ENCODE measurements at regions not wholly inside any gene's neighbourhood (a gene's known extent, or its start where the extent isn't known, plus 50 kb on each side); places are given as distances from the start of the nearest gene placed in this dataset.

DNA sequence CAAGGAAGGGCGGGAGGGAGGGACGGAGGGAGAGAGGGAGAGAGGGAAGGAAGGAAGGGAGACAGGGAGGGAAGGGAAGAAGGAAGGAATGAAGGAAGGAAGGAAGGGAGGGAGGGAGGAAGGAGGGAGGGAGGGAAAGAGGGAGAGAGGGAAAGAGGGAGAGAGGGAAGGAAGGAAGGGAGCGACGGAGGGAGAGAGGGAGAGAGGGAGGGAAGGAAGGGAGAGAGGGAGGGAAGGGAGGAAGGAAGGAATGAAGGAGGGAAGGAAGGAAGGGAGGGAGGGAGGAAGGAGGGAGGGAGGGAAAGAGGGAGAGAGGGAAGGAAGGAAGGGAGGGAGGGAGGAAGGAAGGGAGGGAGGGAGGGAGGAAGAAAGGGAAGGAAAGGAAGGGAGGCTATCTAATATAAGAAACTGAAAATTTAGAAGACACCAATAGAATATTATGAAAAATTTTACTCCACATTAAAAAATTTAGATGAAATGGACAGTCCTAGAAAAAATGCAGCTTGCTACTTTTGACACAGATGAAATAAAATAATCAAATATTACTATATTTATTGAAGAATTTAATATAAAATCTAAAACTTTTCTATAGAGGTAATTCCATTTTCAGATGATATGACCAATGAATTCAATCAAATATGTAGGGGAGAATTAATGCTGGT, 280.3 kb upstream of the SLITRK3 start:
- H3K27ac ChIP-seq: no peak overlapping the region

DNA sequence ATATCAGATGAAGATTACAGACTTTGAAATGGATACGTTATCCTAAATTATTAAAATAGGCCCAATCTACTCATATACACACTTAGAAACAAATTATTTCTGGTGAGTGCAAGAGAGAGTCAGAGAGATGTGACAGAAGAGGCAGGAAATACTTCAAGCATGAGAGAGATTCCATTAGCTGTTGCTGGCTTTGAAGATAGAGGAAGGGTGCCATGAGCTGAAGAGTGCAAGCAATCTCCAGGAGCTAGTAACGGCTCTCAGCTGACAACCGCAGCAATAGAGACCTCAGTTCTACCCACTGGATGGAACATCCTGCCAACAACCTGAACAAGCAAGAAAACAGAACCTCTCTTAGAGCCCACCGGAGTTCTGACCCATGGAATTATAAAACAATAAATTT, 270.7 kb upstream of the SLITRK3 start:
- H3K27ac ChIP-seq: no peak overlapping the region
- no peak for TF ChIP-seq ZFX (IDR thresholded peaks at IDR 0.05; ENCODE audit: borderline replicate concordance)
- TF ChIP-seq, protein P1, sequence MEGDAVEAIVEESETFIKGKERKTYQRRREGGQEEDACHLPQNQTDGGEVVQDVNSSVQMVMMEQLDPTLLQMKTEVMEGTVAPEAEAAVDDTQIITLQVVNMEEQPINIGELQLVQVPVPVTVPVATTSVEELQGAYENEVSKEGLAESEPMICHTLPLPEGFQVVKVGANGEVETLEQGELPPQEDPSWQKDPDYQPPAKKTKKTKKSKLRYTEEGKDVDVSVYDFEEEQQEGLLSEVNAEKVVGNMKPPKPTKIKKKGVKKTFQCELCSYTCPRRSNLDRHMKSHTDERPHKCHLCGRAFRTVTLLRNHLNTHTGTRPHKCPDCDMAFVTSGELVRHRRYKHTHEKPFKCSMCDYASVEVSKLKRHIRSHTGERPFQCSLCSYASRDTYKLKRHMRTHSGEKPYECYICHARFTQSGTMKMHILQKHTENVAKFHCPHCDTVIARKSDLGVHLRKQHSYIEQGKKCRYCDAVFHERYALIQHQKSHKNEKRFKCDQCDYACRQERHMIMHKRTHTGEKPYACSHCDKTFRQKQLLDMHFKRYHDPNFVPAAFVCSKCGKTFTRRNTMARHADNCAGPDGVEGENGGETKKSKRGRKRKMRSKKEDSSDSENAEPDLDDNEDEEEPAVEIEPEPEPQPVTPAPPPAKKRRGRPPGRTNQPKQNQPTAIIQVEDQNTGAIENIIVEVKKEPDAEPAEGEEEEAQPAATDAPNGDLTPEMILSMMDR (IDR thresholded peaks at IDR 0.05): no peak

More for the DNA sequence above, 280.3 kb upstream of the SLITRK3 start:
- TF ChIP-seq ZFX (IDR thresholded peaks at IDR 0.05; ENCODE audit: borderline replicate concordance): no peak
- TF ChIP-seq, protein P1 (IDR thresholded peaks at IDR 0.05): no peak

DNA sequence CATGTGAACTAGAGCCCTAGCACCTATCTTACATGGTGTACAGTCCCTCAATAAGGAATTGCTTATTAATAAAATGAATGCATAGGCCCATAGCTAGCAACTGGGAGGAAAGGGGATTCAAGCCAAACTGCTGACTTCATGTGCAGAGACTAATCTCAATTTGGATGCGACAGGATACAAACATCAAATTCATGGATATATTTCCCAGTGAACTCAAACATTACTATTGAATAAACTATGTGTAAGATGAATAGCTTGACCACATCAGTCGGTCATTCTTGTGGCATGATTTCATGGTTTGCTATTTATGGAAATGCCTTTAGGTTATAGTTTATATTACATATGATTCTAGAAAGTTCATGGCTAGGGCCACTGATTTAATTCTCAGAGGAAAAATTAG, 268.6 kb upstream of the SLITRK3 start:
- H3K27ac ChIP-seq: no peak overlapping the region
- TF ChIP-seq, protein P1 (IDR thresholded peaks at IDR 0.05): no peak
- no peak for TF ChIP-seq ZFX (IDR thresholded peaks at IDR 0.05; ENCODE audit: borderline replicate concordance)

DNA sequence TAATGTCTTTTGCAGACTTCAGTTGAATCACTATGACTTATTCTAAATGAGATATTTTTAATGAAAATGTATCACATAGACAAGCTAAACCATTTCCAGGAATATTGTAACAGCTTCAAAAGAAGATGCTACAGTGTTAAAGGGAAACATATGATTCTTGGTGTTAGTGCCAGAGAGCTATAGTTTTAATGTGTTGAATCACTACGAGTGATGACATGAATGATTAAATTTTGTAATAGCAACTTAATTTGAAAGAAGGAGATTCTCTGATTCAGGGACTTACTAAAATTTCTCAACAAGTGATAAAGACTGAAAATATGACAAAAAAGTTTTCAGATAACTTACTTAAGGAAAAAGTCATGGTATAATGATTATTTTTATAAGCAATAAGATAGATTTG, 267.3 kb upstream of the SLITRK3 start:
- no peak overlapping the region for H3K27ac ChIP-seq
- TF ChIP-seq, protein P1 (IDR thresholded peaks at IDR 0.05): no peak
- TF ChIP-seq ZFX (IDR thresholded peaks at IDR 0.05; ENCODE audit: borderline replicate concordance): no peak

DNA sequence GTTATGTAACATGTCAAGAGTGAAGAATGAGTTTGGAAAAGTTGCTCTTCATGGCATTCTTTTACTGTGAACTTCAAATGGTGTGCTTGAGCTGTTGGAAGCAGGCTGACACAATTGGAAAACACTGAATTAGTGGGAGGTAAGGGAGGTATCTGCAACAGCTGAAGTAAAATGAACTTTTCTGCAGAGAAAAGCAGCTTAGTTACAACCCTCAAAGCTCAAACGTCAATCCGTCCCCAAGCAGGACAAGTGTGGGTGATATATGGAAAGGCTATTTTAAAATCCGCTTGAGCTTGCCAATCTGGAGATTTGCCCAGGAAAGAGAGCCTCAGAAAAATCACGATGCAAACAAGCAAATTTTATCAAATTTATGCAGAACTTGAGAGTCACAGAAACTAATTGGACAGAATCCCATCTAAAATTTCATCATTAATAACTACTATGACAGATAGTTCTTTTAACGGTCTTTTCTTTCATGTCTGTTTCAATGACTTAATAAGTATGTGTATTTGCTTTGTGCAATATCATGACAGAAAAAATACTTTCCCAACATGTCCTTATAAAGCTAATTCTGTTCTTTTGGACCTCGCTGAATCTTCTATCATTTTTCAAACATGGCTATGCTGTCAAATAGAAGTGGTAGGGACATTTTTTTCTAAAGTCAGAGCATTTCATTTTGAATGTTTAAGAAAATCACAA, 266.6 kb upstream of the SLITRK3 start:
- no peak overlapping the region for H3K27ac ChIP-seq
- TF ChIP-seq ZFX (IDR thresholded peaks at IDR 0.05; ENCODE audit: borderline replicate concordance): no peak
- TF ChIP-seq, protein P1 (IDR thresholded peaks at IDR 0.05): no peak

DNA sequence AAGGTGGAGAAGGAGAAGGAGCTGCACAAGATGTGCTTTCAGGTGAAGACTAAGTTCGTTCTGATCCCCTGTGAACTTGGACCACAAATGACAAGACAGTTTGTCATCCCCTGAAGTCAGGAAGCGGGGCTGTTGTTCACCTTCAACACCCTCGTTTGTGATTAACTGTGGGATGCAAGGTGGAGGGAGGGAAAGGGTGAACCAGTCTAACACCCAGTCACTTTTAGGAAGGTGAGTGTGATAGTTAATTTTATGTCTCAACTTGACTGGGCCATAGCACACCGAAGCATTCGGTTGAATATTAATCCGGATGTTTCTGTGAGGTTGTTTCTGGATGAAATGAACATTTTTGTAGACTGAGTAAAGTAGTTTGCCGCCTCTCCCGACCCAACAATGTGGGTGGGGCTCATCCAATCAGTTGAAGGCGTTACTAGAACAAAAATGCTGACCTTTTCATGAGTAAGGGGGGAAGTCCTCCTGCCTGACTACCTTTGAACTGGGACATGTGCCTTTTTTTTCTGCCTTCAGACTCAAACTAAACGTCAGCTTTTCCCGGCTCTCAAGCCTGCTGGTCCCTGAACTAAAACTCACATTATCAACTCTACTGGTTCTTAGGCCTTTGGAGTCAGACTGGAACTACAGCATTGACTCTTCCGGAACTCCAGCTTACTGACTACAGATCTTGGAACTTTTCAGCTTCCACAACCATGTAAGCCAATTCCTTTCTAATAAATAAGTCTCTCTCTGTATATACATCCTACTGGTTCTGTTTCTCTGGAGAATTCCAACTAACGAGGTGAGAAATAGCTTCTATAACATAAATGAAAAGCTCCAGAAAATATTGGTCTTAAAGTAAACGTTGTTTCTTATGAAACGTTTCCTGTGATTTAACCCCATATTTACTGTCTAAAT, 264.0 kb upstream of the SLITRK3 start:
- no peak overlapping the region for H3K27ac ChIP-seq
- TF ChIP-seq, protein P1 (IDR thresholded peaks at IDR 0.05): no peak
- no peak for TF ChIP-seq ZFX (IDR thresholded peaks at IDR 0.05; ENCODE audit: borderline replicate concordance)

Data from 22Rv1 (cell line).